Endothelial cell of umbilical vein (primary cell): ENCODE measurements at regions not wholly inside any gene's neighbourhood (a gene's known extent, or its start where the extent isn't known, plus 50 kb on each side); places are given as distances from the start of the nearest gene placed in this dataset.

ENCODE experiments used
- BruUV-seq: library from RNA; stranded (reverse); fragments of 400-500 nt; replicated peaks from 2 replicates; lab custom pipeline; 2021; lab: Mats Ljungman, UMichigan
- CTCF ChIA-PET: fragments of 300-600, 350-600 bp; sonication (Branson Sonifier 250); formaldehyde crosslinking; loops from one replicate; lab custom pipeline; 2021; ENCODE audit warnings: antibody characterized with exemption, inconsistent platforms; lab: Charles Lee
- POLR2A ChIA-PET: fragments of 300-600, 350-600 bp; sonication (Branson Sonifier 250); formaldehyde crosslinking; loops from one replicate; lab custom pipeline; 2021; ENCODE audit warnings: antibody characterized with exemption, inconsistent platforms; lab: Charles Lee
- DNase-seq: peaks from one replicate; pipeline ENCODE4 v3.0.0-alpha.2; 2011; ENCODE audit warnings: low read depth, low spot score
- FAIRE-seq: peaks from 2 replicates; lab custom pipeline; 2011; peaks lifted over from hg19 to GRCh38; lab: Jason Lieb, UNC
- H2AFZ ChIP-seq: 2 replicates; pipeline ENCODE4 v1.6.0; 2012; ENCODE audit warnings: low read depth, low read length, control low read depth, inconsistent platforms
- H3K27ac ChIP-seq: 2 replicates; pipeline ENCODE4 v1.5.1; 2011; ENCODE audit warnings: low read depth, mild to moderate bottlenecking, control low read depth, low read length, moderate library complexity; ENCODE audit not compliant: insufficient read depth
- H3K27me3 ChIP-seq, 2 experiments: 2 replicates each; pipeline versions ENCODE4 v1.6.0 to v1.6.1; 2011; ENCODE audit warnings: low read length in 2 of 2, mixed read lengths in 1 of 2; ENCODE audit not compliant: control insufficient read depth in 2 of 2, insufficient read depth in 2 of 2
- H3K36me3 ChIP-seq, 2 experiments: 2 replicates in 1 of 2; 3 replicates in 1 of 2; pipeline ENCODE4 v1.5.1; 2011; ENCODE audit warnings: low read length in 2 of 2, mild to moderate bottlenecking in 1 of 2, moderate library complexity in 1 of 2; ENCODE audit not compliant: control insufficient read depth in 2 of 2, insufficient read depth in 2 of 2; ENCODE audit errors: extremely low read depth in 1 of 2
- H3K4me1 ChIP-seq: 3 replicates; pipeline ENCODE4 v1.5.1; 2011; ENCODE audit warnings: mild to moderate bottlenecking, low read length; ENCODE audit not compliant: control insufficient read depth, insufficient read depth; ENCODE audit errors: extremely low read depth
- H3K4me2 ChIP-seq: 2 replicates; pipeline ENCODE4 v1.6.1; 2011; ENCODE audit warnings: low read length, control low read depth, mixed read lengths; ENCODE audit not compliant: insufficient read depth
- H3K4me3 ChIP-seq, 3 experiments: fragments of 200-600 bp in 1 of 3; sonication (generic), shearing (Covaris generic) in 1 of 3; replicated peaks in 1 of 3; 2 replicates each; pipeline ENCODE4 v1.5.1; 2011 to 2016; ENCODE audit warnings: control low read depth in 3 of 3, low read length in 3 of 3, mild to moderate bottlenecking in 2 of 3, inconsistent platforms in 1 of 3, low read depth in 1 of 3, moderate library complexity in 1 of 3; ENCODE audit not compliant: insufficient read depth in 1 of 3
- H3K79me2 ChIP-seq: 2 replicates; pipeline ENCODE4 v1.6.0; 2012; ENCODE audit warnings: low read length, inconsistent platforms; ENCODE audit not compliant: control insufficient read depth, insufficient read depth
- H3K9ac ChIP-seq: replicated peaks from 2 replicates; pipeline ENCODE3; 2011; ENCODE audit warnings: low read length, control low read depth; ENCODE audit not compliant: insufficient read depth; ENCODE audit errors: extremely low read depth
- H3K9me1 ChIP-seq: replicated peaks from 3 replicates; pipeline ENCODE4 v1.6.0; 2011; ENCODE audit warnings: mild to moderate bottlenecking, low read length; ENCODE audit not compliant: control insufficient read depth, insufficient read depth; ENCODE audit errors: extremely low read depth
- H3K9me3 ChIP-seq: replicated peaks from 2 replicates; pipeline ENCODE4 v1.5.1; 2012; ENCODE audit warnings: low read length, inconsistent platforms; ENCODE audit not compliant: control insufficient read depth, insufficient read depth
- H4K20me1 ChIP-seq: replicated peaks from 2 replicates; pipeline ENCODE3; 2011; ENCODE audit warnings: mild to moderate bottlenecking, low read length; ENCODE audit not compliant: control insufficient read depth, insufficient read depth; ENCODE audit errors: extremely low read depth
- EZH2 ChIP-seq: IDR thresholded peaks from 2 replicates; pipeline ENCODE4 v1.6.1; 2012; ENCODE audit warnings: borderline replicate concordance, low read depth, mild to moderate bottlenecking, moderate library complexity, low read length, inconsistent platforms; ENCODE audit not compliant: severe bottlenecking
- FOS ChIP-seq: IDR thresholded peaks from 2 replicates; pipeline ENCODE4 v1.6.1; 2011; ENCODE audit warnings: mild to moderate bottlenecking, low read length, moderate library complexity, borderline replicate concordance; ENCODE audit not compliant: insufficient read depth
- GATA2 ChIP-seq: IDR thresholded peaks from 2 replicates; pipeline ENCODE4 v1.7.0; 2011; ENCODE audit warnings: low read depth, mild to moderate bottlenecking, moderate library complexity, mixed read lengths, low read length; ENCODE audit not compliant: insufficient read length, insufficient read depth
- JUN ChIP-seq: IDR thresholded peaks from 2 replicates; pipeline ENCODE4 v1.6.1; 2011; ENCODE audit warnings: borderline replicate concordance, low read depth; ENCODE audit not compliant: insufficient read length, insufficient read depth
- MAX ChIP-seq: IDR thresholded peaks from 2 replicates; pipeline ENCODE4 v1.6.1; 2011; ENCODE audit not compliant: insufficient read depth, insufficient read length
- MYC ChIP-seq: IDR thresholded peaks from one replicate; pipeline ENCODE4 v1.6.1; 2011; ENCODE audit warnings: mild to moderate bottlenecking, low read depth, low read length
- POLR2A ChIP-seq: IDR thresholded peaks from 2 replicates; pipeline ENCODE4 v1.6.1; 2012; ENCODE audit warnings: low read depth, mild to moderate bottlenecking, control low read depth, low read length
- POLR2AphosphoS5 ChIP-seq: IDR thresholded peaks from 2 replicates; pipeline ENCODE4 v1.6.1; 2012; ENCODE audit warnings: low read depth, mild to moderate bottlenecking, control low read depth, low read length, moderate library complexity; ENCODE audit not compliant: insufficient read depth
- dilution Hi-C: fragments of 300-500 bp; cut with MboI; formaldehyde crosslinking; loops from one replicate; pipeline ENCODE4 v1.15.0; 2019; ENCODE audit warnings: low sequenced_read_pairs; ENCODE audit not compliant: extremely low pct_ligation_motif_present
- intact Hi-C: fragments of 100-400 bp; cut with micrococcal nuclease; formaldehyde crosslinking; loops from one replicate; pipeline ENCODE4 v1.10.0; 2022
- TF ChIP-seq, protein P1 (sequence below), 2 donors: IDR thresholded peaks; 1 replicate in 1 of 2; 2 replicates in 1 of 2; pipeline ENCODE4 v1.5.1; 2011; ENCODE audit warnings: low read length in 2 of 2, mild to moderate bottlenecking in 2 of 2, moderate library complexity in 2 of 2, control low read depth in 1 of 2, inconsistent platforms in 1 of 2, low read depth in 1 of 2; ENCODE audit not compliant: insufficient read depth in 1 of 2; ENCODE audit errors: extremely low read depth in 1 of 2

DNA sequence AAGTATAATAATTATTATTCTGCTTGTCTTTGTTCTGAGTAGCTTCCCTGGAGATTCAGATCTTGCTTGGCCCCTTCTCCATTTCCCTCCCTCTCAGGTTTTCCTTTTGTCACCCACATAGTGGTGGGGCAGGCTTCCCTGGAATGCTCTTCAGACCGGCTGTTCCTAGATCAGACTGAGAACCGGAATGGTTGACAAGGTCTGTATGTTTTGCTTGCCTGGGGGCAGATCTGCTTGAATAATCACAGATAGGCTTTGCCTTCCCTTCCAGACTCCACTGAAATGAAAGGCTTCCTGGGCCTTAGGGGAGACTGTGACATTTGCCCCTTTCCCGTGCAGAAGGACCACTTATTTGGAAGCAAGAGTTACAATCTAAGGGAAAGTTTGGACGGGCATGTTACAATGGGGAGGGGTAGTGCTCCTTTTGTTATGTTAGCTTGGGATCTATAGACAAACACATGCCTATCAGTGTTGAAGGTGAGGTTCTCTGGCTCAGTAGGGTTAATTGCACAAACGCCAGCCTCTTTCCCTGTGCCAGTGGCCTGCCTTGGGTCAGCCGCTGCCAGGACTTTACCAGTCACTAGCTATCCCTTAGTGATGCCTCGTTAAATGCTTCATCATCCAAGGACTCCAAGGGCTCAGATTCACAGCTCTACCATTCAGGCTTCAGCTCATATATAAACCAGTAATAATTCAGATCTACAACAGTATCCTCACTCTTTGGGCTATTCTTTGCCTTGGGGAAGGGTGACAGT, 178.6 kb downstream of the SNAPC1 start:
- Histone ChIP-seq H3K36me3 (no peaks in the 10 kb centered on the region), H3K4me3 (no peak overlapping the region), H3K9me3 (no peaks in the 10 kb centered on the region), H2AFZ (no peak overlapping the region), H3K9ac (no peak overlapping the region), H4K20me1 (no peaks in the 10 kb centered on the region), H3K9me1 (no peaks in the 10 kb centered on the region), H3K4me2 (no peak overlapping the region), H3K27ac (no peak overlapping the region), H3K79me2 (no peaks in the 10 kb centered on the region), H3K27me3 (peaks cover 5 to 11% of the 10 kb centered on the region in 2 experiments), H3K4me1 (no peaks in the 10 kb centered on the region)
- ChIA-PET CTCF (interaction anchor here (1.1 kb wide), 1 partner anchor 42 kb away, joined by 3 read pairs; no protein-coding TSS in a partner anchor), POLR2A (no interaction called here)
- FAIRE-seq (no peak), DNase-seq (no peak)
- no TSS peak for BruUV-seq
- intact Hi-C loops = no loop called here
- dilution Hi-C loops = no loop called here
- TF ChIP-seq EZH2 = no peak
- TF ChIP-seq POLR2A = no peak
- TF ChIP-seq FOS = no peak
- TF ChIP-seq POLR2AphosphoS5 = no peak
- TF ChIP-seq JUN = no peak
- no peak for TF ChIP-seq GATA2
- TF ChIP-seq MYC = no peak
- TF ChIP-seq MAX = no peak
- TF ChIP-seq, protein P1, sequence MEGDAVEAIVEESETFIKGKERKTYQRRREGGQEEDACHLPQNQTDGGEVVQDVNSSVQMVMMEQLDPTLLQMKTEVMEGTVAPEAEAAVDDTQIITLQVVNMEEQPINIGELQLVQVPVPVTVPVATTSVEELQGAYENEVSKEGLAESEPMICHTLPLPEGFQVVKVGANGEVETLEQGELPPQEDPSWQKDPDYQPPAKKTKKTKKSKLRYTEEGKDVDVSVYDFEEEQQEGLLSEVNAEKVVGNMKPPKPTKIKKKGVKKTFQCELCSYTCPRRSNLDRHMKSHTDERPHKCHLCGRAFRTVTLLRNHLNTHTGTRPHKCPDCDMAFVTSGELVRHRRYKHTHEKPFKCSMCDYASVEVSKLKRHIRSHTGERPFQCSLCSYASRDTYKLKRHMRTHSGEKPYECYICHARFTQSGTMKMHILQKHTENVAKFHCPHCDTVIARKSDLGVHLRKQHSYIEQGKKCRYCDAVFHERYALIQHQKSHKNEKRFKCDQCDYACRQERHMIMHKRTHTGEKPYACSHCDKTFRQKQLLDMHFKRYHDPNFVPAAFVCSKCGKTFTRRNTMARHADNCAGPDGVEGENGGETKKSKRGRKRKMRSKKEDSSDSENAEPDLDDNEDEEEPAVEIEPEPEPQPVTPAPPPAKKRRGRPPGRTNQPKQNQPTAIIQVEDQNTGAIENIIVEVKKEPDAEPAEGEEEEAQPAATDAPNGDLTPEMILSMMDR (IDR thresholded peaks at IDR 0.05; ENCODE audit: extremely low read depth in 1 of 2, insufficient read depth in 1 of 2, low read depth in 1 of 2, low read length in 2 of 2) = no peak
